B cell (primary cell): ENCODE measurements at regions not wholly inside any gene's neighbourhood (a gene's known extent, or its start where the extent isn't known, plus 50 kb on each side); places are given as distances from the start of the nearest gene placed in this dataset.

Experiments
- CTCF ChIP-seq: fragments of 200-600 bp; IDR thresholded peaks from one replicate; pipeline ENCODE4 v1.8.0; 2022; ENCODE audit warnings: antibody characterized with exemption, mild to moderate bottlenecking
- EZH2 ChIP-seq: IDR thresholded peaks from 2 replicates; pipeline ENCODE4 v1.6.1; 2012; ENCODE audit warnings: borderline replicate concordance, low read depth, mild to moderate bottlenecking, moderate library complexity, low read length; ENCODE audit not compliant: insufficient read depth, poor library complexity, severe bottlenecking

- TF ChIP-seq CTCF (no peak), EZH2 (no peak)
Observed at GRCh38 chr6:104166055-104166668, 693.6 kb downstream of the HACE1 start.
